K562 (cell line): ENCODE measurements at regions not wholly inside any gene's neighbourhood (a gene's known extent, or its start where the extent isn't known, plus 50 kb on each side); places are given as distances from the start of the nearest gene placed in this dataset.

Source experiments
- CAMTA2 ChIP-seq: fragments of 250-450 bp; sonication (Bioruptor Pico); conservative IDR thresholded peaks from 2 replicates; pipeline ENCODE4 v1.5.1; 2022
- CCAR2 ChIP-seq: fragments of 200-400 bp; formaldehyde crosslinking; IDR thresholded peaks from 2 replicates; pipeline ENCODE4 v1.6.1; 2017; ENCODE audit warnings: mild to moderate bottlenecking, low read depth, low read length
- CTCF ChIP-seq, 3 experiments: IDR thresholded peaks in 2 of 3; conservative IDR thresholded peaks in 1 of 3; 2 replicates each; pipeline ENCODE4 v1.5.1; 2011 to 2012; ENCODE audit warnings: low read length in 3 of 3, mild to moderate bottlenecking in 3 of 3, control low read depth in 2 of 3, improper control_type of control experiment in 1 of 3, inconsistent platforms in 1 of 3, low read depth in 1 of 3, mixed read lengths in 1 of 3, moderate library complexity in 1 of 3; ENCODE audit not compliant: insufficient read depth in 2 of 3
- ESRRA ChIP-seq: fragments of 450-650 bp; IDR thresholded peaks from 2 replicates; pipeline ENCODE4 v1.6.1; 2014; ENCODE audit warnings: low read depth, mild to moderate bottlenecking, moderate library complexity, borderline replicate concordance
- EZH2 ChIP-seq: IDR thresholded peaks from 2 replicates; pipeline ENCODE4 v1.6.1; 2012; ENCODE audit warnings: low read depth, mild to moderate bottlenecking, inconsistent platforms, low read length, borderline replicate concordance
- GABPA ChIP-seq: fragments of 200-800 bp; sonication (Bioruptor generic); conservative IDR thresholded peaks from 2 replicates; pipeline ENCODE4 v1.6.1; 2016; ENCODE audit warnings: low read depth, missing genetic modification characterization, missing compliant biosample characterization
- KDM1A ChIP-seq, 2 experiments: fragments of 450-650 bp; IDR thresholded peaks; 2 replicates each; pipeline ENCODE4 v1.6.1; 2016; ENCODE audit warnings: mild to moderate bottlenecking in 2 of 2
- KLF16 ChIP-seq: IDR thresholded peaks from 2 replicates; pipeline ENCODE4 v1.6.1; 2016; ENCODE audit warnings: antibody characterized with exemption
- MXI1 ChIP-seq: IDR thresholded peaks from 2 replicates; pipeline ENCODE4 v1.6.1; 2011; ENCODE audit warnings: low read depth, mild to moderate bottlenecking, improper control_type of control experiment, low read length
- RCOR1 ChIP-seq, 2 experiments: IDR thresholded peaks; 2 replicates each; pipeline ENCODE4 v1.6.1; 2012; ENCODE audit warnings: low read depth in 2 of 2, low read length in 2 of 2, borderline replicate concordance in 1 of 2, improper control_type of control experiment in 1 of 2
- SAFB ChIP-seq: fragments of 200-400 bp; formaldehyde crosslinking; IDR thresholded peaks from 2 replicates; pipeline ENCODE4 v1.6.1; 2017; ENCODE audit warnings: low read depth, low read length, borderline replicate concordance
- SRF ChIP-seq, 2 experiments: fragments of 250-450, 450-650 bp in 1 of 2; sonication (Bioruptor Pico) in 1 of 2; sonication (generic) in 1 of 2; formaldehyde crosslinking; IDR thresholded peaks; 2 replicates each; pipeline versions ENCODE4 v1.5.0 to v1.5.1; 2020 to 2022; ENCODE audit warnings: mild to moderate bottlenecking in 1 of 2, missing genetic modification reagents in 1 of 2
- ZKSCAN8 ChIP-seq: fragments of 200-800 bp; sonication (Bioruptor generic); IDR thresholded peaks from 2 replicates; pipeline ENCODE4 v1.6.1; 2016; ENCODE audit warnings: missing genetic modification characterization, missing compliant biosample characterization
- ZNF384 ChIP-seq: IDR thresholded peaks from 2 replicates; pipeline ENCODE4 v1.6.1; 2012; ENCODE audit warnings: low read depth, low read length, improper control_type of control experiment

DNA sequence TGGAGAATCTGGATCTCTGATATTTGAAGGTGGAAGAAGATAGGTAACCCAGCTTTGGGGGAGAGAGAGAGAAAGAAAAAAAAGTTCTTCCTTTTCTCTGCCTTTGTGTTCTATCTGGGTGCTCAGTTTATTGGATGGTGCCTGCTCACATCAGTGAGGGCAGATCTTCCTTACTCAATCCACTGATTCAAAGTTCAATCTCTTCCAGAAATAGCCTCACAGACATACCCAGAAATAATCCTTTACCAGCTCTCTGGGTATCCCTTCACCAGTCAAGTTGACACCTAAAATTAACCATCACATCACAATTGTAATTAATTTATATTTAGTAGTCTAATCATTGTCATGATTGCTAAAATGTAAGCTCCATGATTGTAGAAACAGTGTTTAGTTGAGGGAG, 189.1 kb downstream of the EPM2A start:
- no peak for TF ChIP-seq ESRRA
- TF ChIP-seq CAMTA2 = no peak
- no peak for TF ChIP-seq SRF (CRISPR knock-in tag; IDR thresholded peaks at IDR 0.05)
- no peak for TF ChIP-seq SAFB
- TF ChIP-seq GABPA (tag) = no peak
- no peak for TF ChIP-seq KLF16
- TF ChIP-seq KDM1A (IDR thresholded peaks at IDR 0.05) = no peak
- TF ChIP-seq MXI1 = no peak
- TF ChIP-seq EZH2 = no peak
- TF ChIP-seq RCOR1 (IDR thresholded peaks at IDR 0.05; ENCODE audit: borderline replicate concordance in 1 of 2, low read depth in 2 of 2, low read length in 2 of 2) = no peak
- no peak for TF ChIP-seq CCAR2
- no peak for TF ChIP-seq ZNF384
- no peak for TF ChIP-seq CTCF (IDR thresholded peaks at IDR 0.05 in 2 of 3, conservative IDR thresholded peaks at IDR 0.05 in 1 of 3; ENCODE audit: insufficient read depth in 2 of 3, low read depth in 1 of 3, low read length in 3 of 3)
- TF ChIP-seq ZKSCAN8 = no peak
